Stimulated activated CD4-positive, alpha-beta T cell treated with anti-CD3 and anti-CD28 coated beads, Interleukin-1b, Interleukin-23, amount 100 ng/mL, for 24 hours (primary cell): ENCODE measurements at regions not wholly inside any gene's neighbourhood (a gene's known extent, or its start where the extent isn't known, plus 50 kb on each side); places are given as distances from the start of the nearest gene placed in this dataset.
"Not testable (repeated sequence)": the region's sequence is repeated elsewhere in the genome, so short reads cannot be mapped to it uniquely, and the experiment has no call there.

Source experiments
- DNase-seq, 4 experiments: peaks; one replicate each; pipeline ENCODE4 v3.0.0-alpha.2; 2020; ENCODE audit warnings: low read depth in 4 of 4, low spot score in 1 of 4

DNA sequence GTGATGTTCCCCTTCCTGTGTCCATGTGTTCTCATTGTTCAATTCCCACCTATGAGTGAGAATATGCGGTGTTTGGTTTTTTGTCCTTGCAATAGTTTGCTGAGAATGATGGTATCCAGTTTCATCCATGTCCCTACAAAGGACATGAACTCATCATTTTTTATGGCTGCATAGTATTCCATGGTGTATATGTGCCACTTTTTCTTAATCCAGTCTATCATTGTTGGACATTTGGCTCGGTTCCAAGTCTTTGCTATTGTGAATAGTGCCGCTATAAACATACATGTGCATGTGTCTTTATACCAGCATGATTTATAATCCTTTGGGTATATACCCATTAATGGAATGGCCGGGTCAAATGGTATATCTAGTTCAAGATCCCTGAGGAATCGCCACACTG, 229.4 kb downstream of the HTR1A start:
- not testable (repeated sequence) for DNase-seq

DNA sequence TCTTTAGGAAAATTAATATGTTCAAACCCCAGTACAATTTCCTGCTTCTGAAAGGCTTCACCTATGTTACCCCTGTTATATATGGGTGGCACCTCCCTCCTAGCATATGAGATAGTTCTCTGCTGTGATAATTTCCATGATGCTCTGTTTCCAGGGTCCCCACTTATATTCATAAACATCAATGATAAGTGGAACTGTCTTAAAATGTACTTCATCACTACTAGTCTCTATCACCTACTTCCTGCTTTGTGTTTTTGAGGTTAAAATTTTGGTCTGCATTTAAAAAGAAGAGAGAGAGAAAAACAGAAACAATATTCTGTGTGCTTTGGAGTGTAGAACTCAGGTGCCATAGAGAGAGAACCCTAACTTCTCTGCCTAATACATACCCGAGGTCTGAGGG, 234.7 kb downstream of the HTR1A start:
- DNase-seq = no peak

DNA sequence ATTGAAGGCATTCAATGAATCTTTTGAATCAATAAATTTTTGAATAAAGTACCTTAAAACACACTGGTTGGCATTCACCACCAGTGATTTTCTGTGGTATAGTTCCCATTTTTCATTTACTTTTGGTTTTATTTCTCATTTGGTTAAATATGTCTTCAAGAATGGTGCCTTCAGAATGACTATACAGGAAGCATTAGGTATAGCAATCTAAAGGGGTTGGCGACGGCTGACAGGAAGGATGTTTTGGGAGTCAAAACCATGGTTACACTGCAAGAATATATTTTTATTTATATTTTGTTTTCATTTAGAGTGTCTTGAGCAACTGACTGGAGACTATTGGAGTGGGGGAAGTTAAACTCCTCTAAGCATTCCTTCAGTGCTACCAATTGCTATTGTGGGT, 235.7 kb downstream of the HTR1A start:
- DNase-seq = no peak

GRCh38 chr5:63719147-63719546, 243.1 kb downstream of the HTR1A start:
- DNase-seq = no peak

DNA sequence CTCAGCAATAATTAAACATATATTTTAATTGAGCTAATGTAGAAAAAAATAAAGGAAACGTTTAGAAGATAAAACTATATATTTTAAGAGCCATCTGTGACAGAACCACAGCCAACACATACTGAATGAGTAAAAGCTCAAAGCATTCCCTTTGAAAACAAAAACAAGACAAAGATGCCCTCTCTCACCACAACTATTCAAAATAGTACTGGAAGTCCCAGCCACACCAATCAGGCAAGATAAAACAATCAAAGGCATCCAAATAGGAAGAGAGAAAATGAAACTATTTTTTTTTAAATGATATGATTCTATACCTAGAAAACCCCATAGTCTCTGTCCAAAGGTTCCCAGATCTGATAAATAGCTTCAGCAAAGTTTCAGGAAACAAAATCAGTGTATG, 262.0 kb downstream of the HTR1A start:
- no peak for DNase-seq

- no peak for DNase-seq
Measured at GRCh38 chr5:63697811-63698210, 264.4 kb downstream of the HTR1A start.

DNA sequence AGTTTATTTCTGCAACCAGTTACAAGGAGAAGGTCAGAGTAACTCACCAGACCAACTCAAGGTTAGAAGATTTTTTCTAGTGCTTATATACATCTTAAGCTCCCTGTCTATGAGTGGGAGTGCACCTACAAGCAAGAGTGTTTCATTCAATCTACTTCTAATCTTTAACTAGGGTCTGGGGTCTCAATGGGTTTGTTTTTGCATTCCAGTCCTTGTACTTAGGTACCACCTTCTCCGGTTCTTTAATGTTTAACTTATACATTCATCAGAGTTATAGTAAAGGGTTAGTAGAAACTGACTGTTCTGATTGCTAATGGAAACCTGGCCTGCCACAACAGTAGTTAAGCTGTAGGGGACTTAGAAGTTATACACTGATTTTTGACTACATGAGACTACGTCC, 271.7 kb downstream of the HTR1A start:
- DNase-seq = no peak

- DNase-seq = no peak
Measured at GRCh38 chr5:63687854-63688516, 274.3 kb downstream of the HTR1A start.

DNA sequence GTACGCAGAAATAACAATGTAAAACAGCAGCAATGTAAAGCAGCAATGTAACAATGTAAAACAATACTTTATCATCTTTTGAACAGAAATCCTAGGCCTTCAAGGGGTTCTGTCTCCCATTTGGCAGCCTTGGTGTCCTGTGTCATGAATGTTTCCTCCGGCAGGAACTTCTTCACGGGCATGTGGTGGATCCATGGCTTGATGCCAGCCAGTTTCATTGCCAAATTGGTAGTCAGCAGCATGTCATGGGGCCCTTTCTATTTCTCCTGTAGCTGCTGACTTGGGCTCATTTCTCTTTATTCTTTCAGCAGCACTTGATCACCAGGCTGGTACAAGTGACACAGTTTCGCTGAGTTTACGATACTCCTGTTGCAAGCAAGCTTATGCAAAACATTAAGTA, 275.3 kb downstream of the HTR1A start:
- DNase-seq = no peak

GRCh38 chr5:63686181-63686580, 276.1 kb downstream of the HTR1A start:
- DNase-seq = no peak

- no peak for DNase-seq
Measured at GRCh38 chr5:63685454-63685853, 276.8 kb downstream of the HTR1A start.

GRCh38 chr5:63674881-63675280, 287.4 kb downstream of the HTR1A start:
- no peak for DNase-seq

- DNase-seq = no peak
Measured at GRCh38 chr5:63655043-63655442, 307.2 kb downstream of the HTR1A start.

DNA sequence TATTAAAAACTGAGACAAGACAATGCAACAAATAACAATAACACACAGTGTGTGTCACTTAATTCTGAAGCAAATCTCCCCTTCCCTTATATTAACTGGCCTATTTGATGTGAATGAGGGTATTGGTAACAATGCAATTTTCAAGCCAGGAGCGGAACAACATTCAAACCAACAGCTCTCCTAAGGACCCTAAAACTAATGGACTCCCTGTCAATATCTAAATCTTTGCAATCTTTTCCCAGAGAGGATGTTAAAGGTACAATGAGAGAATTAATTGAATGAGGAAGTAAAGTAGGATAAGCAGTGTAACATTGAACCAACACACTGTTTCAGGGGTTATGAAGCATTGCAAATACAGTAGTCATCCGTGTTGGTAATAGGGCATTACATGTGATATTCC, 311.7 kb downstream of the HTR1A start:
- no peak for DNase-seq

- DNase-seq = no peak
Measured at GRCh38 chr5:63648376-63648775, 313.9 kb downstream of the HTR1A start.

- DNase-seq = no peak
Measured at GRCh38 chr5:63629951-63630630, 332.2 kb downstream of the HTR1A start.

- no peak for DNase-seq
Measured at GRCh38 chr5:63613442-63613841, 348.8 kb downstream of the HTR1A start.

- no peak for DNase-seq
Measured at GRCh38 chr5:63603996-63604395, 358.2 kb downstream of the HTR1A start.

- no peak for DNase-seq
Measured at GRCh38 chr5:63602971-63603370, 359.3 kb downstream of the HTR1A start.

DNA sequence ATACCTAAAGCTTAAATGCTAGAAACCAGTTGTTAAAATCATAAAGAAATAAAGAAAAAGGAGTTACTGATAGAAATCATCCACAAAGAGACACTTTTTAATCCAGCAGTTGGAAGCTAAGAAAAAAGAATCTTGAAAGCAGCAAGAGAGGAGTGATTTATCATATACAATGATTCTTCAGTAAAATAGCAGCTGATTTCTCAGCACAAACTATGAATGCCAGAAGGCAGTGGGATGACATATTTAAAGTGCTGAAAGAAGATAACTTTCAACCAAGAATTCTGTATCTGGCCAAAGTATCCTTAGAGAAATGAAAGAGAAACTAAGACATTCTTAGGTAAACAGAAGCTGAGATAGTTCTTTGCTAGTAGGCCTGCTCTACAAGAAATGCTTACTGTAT, 366.0 kb downstream of the HTR1A start:
- no peak for DNase-seq

- no peak for DNase-seq
Measured at GRCh38 chr5:63573380-63573779, 388.9 kb downstream of the HTR1A start.

GRCh38 chr5:63572740-63573139, 389.5 kb downstream of the HTR1A start:
- DNase-seq = no peak

DNA sequence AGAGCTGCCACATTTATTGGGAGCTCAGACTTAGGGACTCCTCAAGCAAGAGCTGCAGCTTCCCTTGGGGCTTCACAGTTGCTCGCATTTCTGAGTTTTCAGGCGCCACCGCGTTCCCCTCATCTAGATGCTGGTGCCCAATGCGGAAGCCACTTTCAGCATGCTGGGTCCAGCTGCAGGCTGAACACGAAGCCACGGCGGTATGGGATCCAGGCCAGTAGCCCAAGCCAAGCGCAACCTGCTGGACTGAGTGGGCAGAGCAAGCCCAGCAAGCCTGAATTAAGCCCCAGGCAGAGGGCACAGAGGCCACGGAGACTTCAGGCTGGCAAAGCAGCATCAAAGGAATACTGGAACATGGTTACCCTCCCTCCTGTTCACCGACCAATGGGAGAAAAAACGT, 391.5 kb downstream of the HTR1A start:
- no peak for DNase-seq
